ENCODE measurements at regions not wholly inside any gene's neighbourhood (a gene's known extent, or its start where the extent isn't known, plus 50 kb on each side); places are given as distances from the start of the nearest gene placed in this dataset.

- no peak for DNase-seq (ENCODE audit: low spot score)
These were observed 1101.4 kb downstream of the ROBO2 start for GRCh38 chr3:78141269-78141668.

- DNase-seq (ENCODE audit: low spot score), result no peak
These were observed 1103.1 kb downstream of the ROBO2 start for GRCh38 chr3:78143000-78143399.

- no peak for DNase-seq (ENCODE audit: low spot score)
These were observed 1109.3 kb downstream of the ROBO2 start for GRCh38 chr3:78148986-78149717.

- DNase-seq (ENCODE audit: low spot score), result no peak
These were observed 1114.1 kb downstream of the ROBO2 start for GRCh38 chr3:78153973-78154372.

- no peak for DNase-seq (ENCODE audit: low spot score)
These were observed 1114.8 kb downstream of the ROBO2 start for GRCh38 chr3:78154521-78155186.

- no peak for DNase-seq (ENCODE audit: low spot score)
These were observed 1121.8 kb downstream of the ROBO2 start for GRCh38 chr3:78161736-78162135.

- DNase-seq (ENCODE audit: low spot score), result no peak
These were observed 1123.5 kb downstream of the ROBO2 start for GRCh38 chr3:78163379-78163778.

- peak; percentile 8 for DNase-seq (ENCODE audit: low spot score)
These were observed 1126.0 kb downstream of the ROBO2 start for GRCh38 chr3:78165876-78166275.

GRCh38 chr3:78174821-78175220 lies 1134.9 kb downstream of the ROBO2 start:
- no peak for DNase-seq (ENCODE audit: low spot score)

- no peak for DNase-seq (ENCODE audit: low spot score)
These were observed 1137.0 kb downstream of the ROBO2 start for GRCh38 chr3:78176869-78177268.

GRCh38 chr3:78177780-78178179 lies 1137.9 kb downstream of the ROBO2 start:
- DNase-seq (ENCODE audit: low spot score), result no peak

GRCh38 chr3:78178209-78178608 lies 1138.3 kb downstream of the ROBO2 start:
- no peak for DNase-seq (ENCODE audit: low spot score)

GRCh38 chr3:78178740-78179363 lies 1139.0 kb downstream of the ROBO2 start:
- DNase-seq (ENCODE audit: low spot score), result no peak

GRCh38 chr3:78183906-78184599 lies 1144.2 kb downstream of the ROBO2 start:
- no peak for DNase-seq (ENCODE audit: low spot score)

GRCh38 chr3:78186404-78186803 lies 1146.5 kb downstream of the ROBO2 start:
- no peak for DNase-seq (ENCODE audit: low spot score)

- no peak for DNase-seq (ENCODE audit: low spot score)
These were observed 1161.2 kb downstream of the ROBO2 start for GRCh38 chr3:78201091-78201490.

GRCh38 chr3:78204977-78205376 lies 1165.1 kb downstream of the ROBO2 start:
- DNase-seq (ENCODE audit: low spot score), result peak; percentile 2

- DNase-seq (ENCODE audit: low spot score), result no peak
These were observed 1181.4 kb downstream of the ROBO2 start for GRCh38 chr3:78221300-78221699.

GRCh38 chr3:78221796-78222195 lies 1181.9 kb downstream of the ROBO2 start:
- no peak for DNase-seq (ENCODE audit: low spot score)

- no peak for DNase-seq (ENCODE audit: low spot score)
These were observed 1195.9 kb downstream of the ROBO2 start for GRCh38 chr3:78235841-78236240.

- no peak for DNase-seq (ENCODE audit: low spot score)
These were observed 1198.9 kb downstream of the ROBO2 start for GRCh38 chr3:78238811-78239210.

GRCh38 chr3:78242724-78243123 lies 1202.8 kb downstream of the ROBO2 start:
- no peak for DNase-seq (ENCODE audit: low spot score)

All from HT-29 (cell line).